ENCODE measurements at regions not wholly inside any gene's neighbourhood (a gene's known extent, or its start where the extent isn't known, plus 50 kb on each side); places are given as distances from the start of the nearest gene placed in this dataset.

DNA sequence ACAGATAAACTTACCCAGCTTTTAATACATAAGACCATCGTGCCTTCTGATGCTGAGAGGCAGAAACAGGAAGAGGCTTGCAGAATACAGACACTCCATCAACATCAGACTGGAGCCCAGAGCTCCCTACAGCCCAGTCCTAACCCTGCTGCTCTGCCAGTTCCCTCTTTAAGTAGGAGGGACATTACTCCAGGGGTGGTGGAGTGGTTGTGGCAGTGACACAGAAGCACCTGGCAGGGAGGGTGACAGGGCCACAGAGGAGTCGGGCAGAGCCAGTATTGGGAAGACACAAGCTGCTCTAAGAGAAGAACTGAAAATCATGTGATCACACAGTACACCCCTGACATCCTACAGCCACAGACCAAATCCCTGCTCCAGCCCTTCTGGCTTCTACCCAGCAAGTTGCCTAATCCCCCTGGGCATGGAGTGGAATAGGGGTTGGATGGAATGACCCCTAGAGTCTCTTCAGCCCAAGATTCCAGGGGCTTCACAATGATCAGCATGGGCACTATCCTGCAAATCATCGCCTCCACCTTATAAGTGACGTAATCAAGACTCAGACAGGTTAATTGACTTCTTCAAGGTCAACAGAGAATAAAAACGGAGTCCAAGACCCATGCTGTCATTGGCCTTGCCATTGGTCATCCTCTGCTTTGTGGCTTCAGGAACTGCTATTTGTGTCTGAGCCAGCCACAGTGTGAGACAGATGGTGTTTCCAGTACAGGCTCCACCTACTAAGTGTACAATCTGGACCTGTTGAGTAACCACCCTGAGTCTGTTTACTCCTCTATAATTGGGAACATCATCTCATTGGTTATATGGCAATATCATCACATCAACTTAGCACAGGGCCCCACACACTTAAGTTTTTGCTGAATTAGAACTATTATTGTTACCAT lies 61.1 kb upstream of the ZMIZ1 start:
- no peak for DNase-seq

DNA sequence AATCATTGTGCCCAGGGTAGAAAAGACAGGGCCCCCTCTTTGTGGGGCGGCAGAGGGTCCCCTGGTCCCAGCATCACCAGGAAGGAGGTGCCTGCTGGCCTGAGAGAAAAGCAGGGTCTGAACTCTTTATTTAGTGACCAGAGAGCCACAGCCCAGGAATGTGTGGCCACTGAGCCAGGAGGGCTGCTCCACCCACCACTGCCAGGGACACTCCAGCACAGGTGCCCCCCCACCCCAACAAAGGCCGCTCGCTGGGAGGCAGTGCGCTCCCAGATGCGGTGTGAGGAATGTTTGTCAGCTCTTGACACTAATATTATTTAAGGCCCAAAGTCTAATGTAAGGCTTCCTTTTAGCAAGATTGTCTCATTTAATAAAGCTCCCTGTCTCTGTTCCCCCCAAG lies 59.6 kb upstream of the ZMIZ1 start:
- no peak for DNase-seq

DNA sequence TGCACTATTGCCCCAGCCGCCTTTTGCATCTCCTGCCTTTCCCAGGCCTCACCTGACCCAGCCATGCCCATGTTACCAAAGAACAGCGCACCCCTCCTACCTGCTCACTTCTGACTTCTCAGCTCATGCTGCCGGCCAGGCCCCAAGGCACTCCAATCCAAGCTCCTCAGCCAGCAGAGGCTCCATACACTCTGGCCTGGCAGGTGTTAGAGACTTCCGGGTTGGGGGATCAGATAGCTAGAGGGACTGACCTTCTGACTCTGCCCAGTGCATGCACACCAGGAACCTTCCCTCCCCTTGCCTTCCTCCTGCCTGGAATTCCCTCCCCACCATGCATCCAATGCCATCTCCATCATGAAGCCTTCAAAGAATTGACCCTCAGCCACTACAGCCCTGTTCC lies 56.2 kb upstream of the ZMIZ1 start:
- DNase-seq: no peak

DNA sequence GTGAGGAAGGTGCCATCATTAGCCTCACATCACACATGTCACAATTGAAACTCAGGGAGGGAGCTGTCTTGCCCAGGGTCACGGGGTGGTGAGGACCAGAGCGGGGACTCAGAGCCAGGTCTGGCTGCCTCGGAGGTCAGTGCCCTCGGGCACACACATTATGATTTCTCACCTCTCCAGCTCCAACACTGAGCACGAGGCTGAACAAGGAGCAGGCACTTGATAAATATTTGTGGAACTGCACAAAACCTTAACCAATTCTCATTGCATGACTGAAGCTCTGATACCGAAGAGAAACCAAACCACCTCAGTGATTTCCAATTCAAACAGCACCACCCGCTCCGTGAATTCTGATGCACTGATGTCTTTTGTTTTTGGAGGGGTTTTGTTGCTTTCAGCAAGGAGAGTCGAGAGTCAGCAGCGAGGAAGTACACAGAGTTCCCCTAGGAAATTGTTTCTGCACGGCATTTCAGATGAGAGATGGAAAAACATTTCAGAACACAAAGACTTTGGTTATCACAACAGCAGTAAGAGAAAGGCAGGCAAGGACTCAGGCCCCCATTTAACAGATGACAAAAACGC lies 55.3 kb upstream of the ZMIZ1 start:
- DNase-seq: no peak

DNA sequence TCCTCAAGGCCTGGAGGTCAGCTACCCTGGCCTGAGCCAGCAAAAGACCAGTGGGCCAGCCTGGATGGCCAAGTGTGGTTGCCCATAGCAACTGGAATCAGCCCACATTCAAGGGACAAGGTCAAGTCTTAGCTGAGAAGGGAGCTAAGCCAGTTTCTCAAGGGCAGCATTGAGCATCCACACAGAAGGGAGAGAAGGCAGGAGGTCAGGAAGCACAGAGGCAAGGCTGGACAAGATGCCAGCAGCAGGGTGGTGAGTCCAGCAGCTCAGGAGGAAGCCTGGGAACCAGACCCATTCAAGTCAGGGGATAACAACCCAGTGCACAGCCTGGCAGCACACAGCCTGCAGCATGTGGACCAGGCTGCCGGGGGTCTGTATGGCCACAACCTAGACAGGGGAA lies 54.0 kb upstream of the ZMIZ1 start:
- DNase-seq: no peak

DNA sequence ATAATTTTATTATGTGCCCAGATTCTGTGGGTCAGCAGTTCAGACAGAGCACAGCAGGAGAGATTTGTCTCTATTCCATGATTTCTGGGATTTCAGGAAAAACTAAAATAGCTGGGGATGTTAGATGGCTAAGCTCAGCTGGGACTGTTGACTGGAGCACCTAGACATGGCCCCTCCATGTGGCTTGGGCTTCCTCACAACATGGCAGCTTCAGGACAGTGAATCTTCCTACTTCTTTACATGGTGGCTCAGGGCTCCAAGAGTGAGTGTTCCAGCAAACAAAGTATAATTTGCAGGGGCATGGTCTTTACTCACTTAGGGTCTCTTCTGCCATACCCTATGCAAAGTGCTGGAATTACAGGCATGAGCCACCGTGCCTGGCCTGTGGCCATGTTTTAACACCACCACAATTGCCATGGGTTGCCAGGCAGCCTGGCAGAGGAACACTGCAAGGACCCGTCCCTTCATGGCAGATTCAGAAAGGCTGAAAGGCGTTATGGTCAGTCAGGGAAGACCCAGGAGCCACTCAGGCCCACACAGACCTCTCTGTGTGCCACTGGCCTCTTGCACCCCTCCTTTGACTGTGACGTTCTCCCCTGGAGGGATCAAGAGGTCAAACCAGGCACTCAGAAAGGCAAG lies 50.8 kb upstream of the ZMIZ1 start:
- no peak for DNase-seq

DNA sequence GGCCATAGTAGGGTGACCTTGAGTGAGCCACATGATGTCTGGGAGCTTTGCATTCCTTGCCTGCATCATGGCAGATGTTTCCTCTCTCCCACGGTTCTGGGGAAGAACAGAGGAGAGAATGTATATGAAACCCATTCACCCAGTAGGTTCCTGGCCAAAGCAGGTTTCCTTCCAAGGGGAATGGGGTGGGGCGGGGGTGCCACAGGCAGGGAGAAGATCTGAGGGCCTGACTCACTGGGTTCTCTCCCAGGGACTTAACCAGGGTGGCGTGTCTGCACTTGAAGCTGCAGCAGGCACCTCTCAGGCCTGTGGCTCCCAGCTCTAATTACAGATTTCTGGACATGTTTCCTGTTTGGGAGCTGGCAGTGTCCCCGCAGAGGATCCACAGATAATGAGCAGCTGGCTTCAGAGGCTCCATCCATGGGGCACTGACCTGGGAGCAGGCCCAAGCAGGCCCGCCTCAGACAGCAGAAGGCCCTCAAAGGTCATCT lies 50.2 kb upstream of the ZMIZ1 start:
- DNase-seq: no peak

Measured in CD4-positive, alpha-beta T cell treated with Interferon gamma for 1 hour (primary cell).